Esophagus squamous epithelium (tissue), 5 donors: ENCODE measurements at regions not wholly inside any gene's neighbourhood (a gene's known extent, or its start where the extent isn't known, plus 50 kb on each side); places are given as distances from the start of the nearest gene placed in this dataset.

Source experiments
- DNase-seq: peaks from one replicate; lab custom pipeline; 2025; lab: John Stamatoyannopoulos, UW
- H3K27ac ChIP-seq, 4 donors: fragments of 200-600 bp; sonication (generic); one replicate each; pipeline ENCODE4 v1.5.1; 2016 to 2019; ENCODE audit warnings: mild to moderate bottlenecking in 1 of 4
- H3K27me3 ChIP-seq, 4 donors: fragments of 200-600 bp; sonication (generic); 1 replicate in 3 of 4; 2 replicates in 1 of 4; pipeline versions ENCODE4 v1.5.1 to v1.6.0; 2017 to 2021; ENCODE audit warnings: antibody characterized with exemption in 1 of 4
- H3K36me3 ChIP-seq, 3 donors: fragments of 200-600 bp; sonication (generic); one replicate each; pipeline ENCODE4 v1.5.1; 2016 to 2019
- H3K4me1 ChIP-seq, 3 donors: fragments of 200-600 bp; sonication (generic); one replicate each; pipeline ENCODE4 v1.5.1; 2017 to 2019
- H3K4me3 ChIP-seq, 4 donors: fragments of 200-600 bp; sonication (generic); 1 replicate in 3 of 4; 2 replicates in 1 of 4; pipeline ENCODE4 v1.5.1; 2016 to 2019; ENCODE audit warnings: mild to moderate bottlenecking in 2 of 4, moderate library complexity in 1 of 4
- H3K9me3 ChIP-seq, 3 donors: fragments of 200-600 bp; sonication (generic); one replicate each; pipeline ENCODE4 v1.5.1; 2016 to 2019
- POLR2A ChIP-seq, 4 donors: fragments of 450-650 bp; IDR thresholded peaks; one replicate each; pipeline ENCODE4 v1.6.1; 2017; ENCODE audit warnings: antibody characterized with exemption in 4 of 4, mild to moderate bottlenecking in 4 of 4, moderate library complexity in 3 of 4
- WGBS, 2 donors: methylation state at CpG; one replicate each; pipeline ENCODE4 v1.1.5; 2018; 5-methylcytosine and 5-hydroxymethylcytosine counted together
- intact Hi-C: fragments of 100-400 bp; cut with DNase I; formaldehyde crosslinking; loops from one replicate; pipeline ENCODE4 v1.15.0; 2022
- TF ChIP-seq, protein P1 (sequence below), 6 experiments: fragments of 450-650 bp in 4 of 6; fragments of 200-600 bp in 2 of 6; sonication (generic) in 2 of 6; IDR thresholded peaks; one replicate each; pipeline ENCODE4 v1.5.1; 2016 to 2019; ENCODE audit warnings: antibody characterized with exemption in 6 of 6, mild to moderate bottlenecking in 4 of 6, moderate library complexity in 4 of 6
- donor health status: DM: yes; HTN: yes; CAD: no.

DNA sequence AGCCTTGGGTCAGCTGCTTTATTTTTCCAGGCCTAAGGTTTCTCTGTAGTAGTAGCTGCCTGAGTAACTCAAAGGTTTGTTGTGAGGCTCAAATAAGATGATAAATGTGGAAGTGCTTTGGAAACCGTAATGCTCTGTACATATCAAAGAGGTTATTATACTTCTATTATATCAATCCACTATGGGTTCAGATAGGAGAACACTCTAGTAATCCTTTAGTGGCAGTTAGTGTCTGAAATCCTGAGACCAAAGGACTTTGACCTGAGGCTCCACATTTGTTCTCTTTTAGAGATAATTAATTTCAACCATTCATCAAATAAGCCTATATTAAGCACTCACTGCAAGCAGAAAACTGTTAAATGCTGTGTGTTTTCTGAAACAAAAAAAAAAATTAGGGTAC lies 128.6 kb upstream of the BCL6 start:
- no peak for DNase-seq
- H3K36me3 ChIP-seq: no peaks in the 10 kb centered on the region
- no peak overlapping the region for H3K4me3 ChIP-seq
- H3K9me3 ChIP-seq: no peaks in the 10 kb centered on the region
- H3K27me3 ChIP-seq: no peaks in the 10 kb centered on the region
- intact Hi-C loops: no loop called here
- no peaks in the 10 kb centered on the region for H3K4me1 ChIP-seq
- no peak overlapping the region for H3K27ac ChIP-seq
- WGBS, 2 donors: 81 to 93% methylated on average over 1 of the region's 1 CpG
- no peak for TF ChIP-seq POLR2A (IDR thresholded peaks at IDR 0.05)
- TF ChIP-seq, protein P1, sequence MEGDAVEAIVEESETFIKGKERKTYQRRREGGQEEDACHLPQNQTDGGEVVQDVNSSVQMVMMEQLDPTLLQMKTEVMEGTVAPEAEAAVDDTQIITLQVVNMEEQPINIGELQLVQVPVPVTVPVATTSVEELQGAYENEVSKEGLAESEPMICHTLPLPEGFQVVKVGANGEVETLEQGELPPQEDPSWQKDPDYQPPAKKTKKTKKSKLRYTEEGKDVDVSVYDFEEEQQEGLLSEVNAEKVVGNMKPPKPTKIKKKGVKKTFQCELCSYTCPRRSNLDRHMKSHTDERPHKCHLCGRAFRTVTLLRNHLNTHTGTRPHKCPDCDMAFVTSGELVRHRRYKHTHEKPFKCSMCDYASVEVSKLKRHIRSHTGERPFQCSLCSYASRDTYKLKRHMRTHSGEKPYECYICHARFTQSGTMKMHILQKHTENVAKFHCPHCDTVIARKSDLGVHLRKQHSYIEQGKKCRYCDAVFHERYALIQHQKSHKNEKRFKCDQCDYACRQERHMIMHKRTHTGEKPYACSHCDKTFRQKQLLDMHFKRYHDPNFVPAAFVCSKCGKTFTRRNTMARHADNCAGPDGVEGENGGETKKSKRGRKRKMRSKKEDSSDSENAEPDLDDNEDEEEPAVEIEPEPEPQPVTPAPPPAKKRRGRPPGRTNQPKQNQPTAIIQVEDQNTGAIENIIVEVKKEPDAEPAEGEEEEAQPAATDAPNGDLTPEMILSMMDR (IDR thresholded peaks at IDR 0.05): no peak

DNA sequence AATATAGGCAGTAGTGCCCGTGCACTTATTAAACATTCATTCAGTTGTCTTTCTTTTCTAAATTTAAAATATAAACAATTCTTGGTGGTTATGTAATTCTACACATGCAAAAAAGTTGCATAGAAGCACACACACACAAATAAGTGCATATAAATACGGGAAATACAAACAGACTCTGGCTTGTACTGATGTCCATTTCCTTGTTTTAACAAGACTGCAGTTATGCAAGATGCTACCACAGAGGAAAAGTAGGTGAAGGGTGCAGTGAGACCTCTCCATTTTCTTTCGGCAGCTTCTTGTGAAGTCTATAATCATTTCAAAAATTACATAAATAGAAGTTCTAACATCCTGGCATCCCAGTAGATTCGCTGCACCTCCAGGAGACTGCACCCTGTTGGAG lies 130.6 kb upstream of the BCL6 start:
- intact Hi-C loops: no loop called here
- WGBS, 2 donors: 82 to 83% methylated on average over 4 of the region's 4 CpGs
- no peaks in the 10 kb centered on the region for H3K27me3 ChIP-seq
- H3K27ac ChIP-seq: no peak overlapping the region
- peaks cover 0 to 4% (median 0%) of the 10 kb centered on the region in 3 donors for H3K4me1 ChIP-seq
- H3K9me3 ChIP-seq: no peaks in the 10 kb centered on the region
- H3K4me3 ChIP-seq: no peak overlapping the region
- DNase-seq: no peak
- no peaks in the 10 kb centered on the region for H3K36me3 ChIP-seq
- TF ChIP-seq, protein P1 (IDR thresholded peaks at IDR 0.05): no peak
- no peak for TF ChIP-seq POLR2A (IDR thresholded peaks at IDR 0.05)

GRCh38 chr3:187878772-187879518 lies 133.7 kb upstream of the BCL6 start:
- intact Hi-C loops: no loop called here
- WGBS, 2 donors: 53 to 54% methylated on average over 4 of the region's 4 CpGs
- TF ChIP-seq, protein P1 (IDR thresholded peaks at IDR 0.05): no peak
- no peak for TF ChIP-seq POLR2A (IDR thresholded peaks at IDR 0.05)
- Histone ChIP-seq H3K4me1 (peaks cover 0 to 4% (median 0%) of the 10 kb centered on the region in 3 donors), H3K4me3 (no peak overlapping the region), H3K27ac (no peak overlapping the region), H3K9me3 (no peaks in the 10 kb centered on the region), H3K36me3 (no peaks in the 10 kb centered on the region), H3K27me3 (no peaks in the 10 kb centered on the region)
- no peak for DNase-seq

- intact Hi-C loops: no loop called here
- H3K4me3 ChIP-seq: no peak overlapping the region
- no peaks in the 10 kb centered on the region for H3K9me3 ChIP-seq
- H3K36me3 ChIP-seq: no peaks in the 10 kb centered on the region
- no peak for TF ChIP-seq POLR2A (IDR thresholded peaks at IDR 0.05)
- TF ChIP-seq, protein P1 (IDR thresholded peaks at IDR 0.05): no peak
- no peak overlapping the region for H3K27ac ChIP-seq
- 71 to 76% methylated on average over 1 of the region's 1 CpG for WGBS, 2 donors
- no peaks in the 10 kb centered on the region for H3K27me3 ChIP-seq
- DNase-seq: no peak
- peaks cover 0 to 4% (median 0%) of the 10 kb centered on the region in 3 donors for H3K4me1 ChIP-seq
These were observed 135.2 kb upstream of the BCL6 start for GRCh38 chr3:187880441-187880840.

- TF ChIP-seq POLR2A (IDR thresholded peaks at IDR 0.05): no peak
- TF ChIP-seq, protein P1 (IDR thresholded peaks at IDR 0.05): no peak
- no peak for DNase-seq
- intact Hi-C loops: no loop called here
- 91 to 95% methylated on average over 1 of the region's 1 CpG for WGBS, 2 donors
- Histone ChIP-seq H3K9me3 (no peaks in the 10 kb centered on the region), H3K4me3 (no peak overlapping the region), H3K27me3 (no peaks in the 10 kb centered on the region), H3K27ac (no peak overlapping the region), H3K36me3 (no peaks in the 10 kb centered on the region), H3K4me1 (peaks cover 0 to 4% (median 0%) of the 10 kb centered on the region in 3 donors)
These were observed 135.6 kb upstream of the BCL6 start for GRCh38 chr3:187880851-187881250.
